Activated CD4-positive, alpha-beta T cell treated with anti-CD3 and anti-CD28 coated beads, Interleukin-2, amount 50 U/mL, for 1 hour (primary cell): ENCODE measurements at regions not wholly inside any gene's neighbourhood (a gene's known extent, or its start where the extent isn't known, plus 50 kb on each side); places are given as distances from the start of the nearest gene placed in this dataset.
"Not testable (repeated sequence)": the region's sequence is repeated elsewhere in the genome, so short reads cannot be mapped to it uniquely, and the experiment has no call there.

Experiments used
- DNase-seq: peaks from one replicate; pipeline ENCODE4 v3.0.0-alpha.2; 2020

- DNase-seq: no peak
Measured at GRCh38 chr9:31185831-31186230, 1198.6 kb upstream of the ACO1 start.

GRCh38 chr9:31188496-31188895 lies 1195.9 kb upstream of the ACO1 start:
- no peak for DNase-seq

GRCh38 chr9:31210978-31211570 lies 1173.4 kb upstream of the ACO1 start:
- DNase-seq: no peak

GRCh38 chr9:31229976-31230375 lies 1154.5 kb upstream of the ACO1 start:
- DNase-seq: not testable (repeated sequence)

GRCh38 chr9:31232485-31232884 lies 1152.0 kb upstream of the ACO1 start:
- no peak for DNase-seq

GRCh38 chr9:31236344-31236743 lies 1148.1 kb upstream of the ACO1 start:
- no peak for DNase-seq

GRCh38 chr9:31243386-31243785 lies 1141.1 kb upstream of the ACO1 start:
- no peak for DNase-seq

GRCh38 chr9:31248156-31248555 lies 1136.3 kb upstream of the ACO1 start:
- no peak for DNase-seq

- no peak for DNase-seq
Measured at GRCh38 chr9:31251386-31251785, 1133.1 kb upstream of the ACO1 start.

- no peak for DNase-seq
Measured at GRCh38 chr9:31253800-31254762, 1130.4 kb upstream of the ACO1 start.

GRCh38 chr9:31255211-31255610 lies 1129.2 kb upstream of the ACO1 start:
- DNase-seq: no peak

- no peak for DNase-seq
Measured at GRCh38 chr9:31259824-31260223, 1124.6 kb upstream of the ACO1 start.

- no peak for DNase-seq
Measured at GRCh38 chr9:31272456-31273295, 1111.8 kb upstream of the ACO1 start.

- no peak for DNase-seq
Measured at GRCh38 chr9:31275419-31275818, 1109.0 kb upstream of the ACO1 start.

- DNase-seq: no peak
Measured at GRCh38 chr9:31290731-31291130, 1093.7 kb upstream of the ACO1 start.

GRCh38 chr9:31302620-31303418 lies 1081.6 kb upstream of the ACO1 start:
- no peak for DNase-seq

- no peak for DNase-seq
Measured at GRCh38 chr9:31304576-31304975, 1079.9 kb upstream of the ACO1 start.

- no peak for DNase-seq
Measured at GRCh38 chr9:31314241-31314640, 1070.2 kb upstream of the ACO1 start.

- DNase-seq: no peak
Measured at GRCh38 chr9:31320494-31320893, 1063.9 kb upstream of the ACO1 start.

GRCh38 chr9:31321256-31321655 lies 1063.2 kb upstream of the ACO1 start:
- DNase-seq: no peak

- no peak for DNase-seq
Measured at GRCh38 chr9:31321686-31322085, 1062.8 kb upstream of the ACO1 start.

- DNase-seq: no peak
Measured at GRCh38 chr9:31323726-31324444, 1060.6 kb upstream of the ACO1 start.
